ENCODE measurements at regions not wholly inside any gene's neighbourhood (a gene's known extent, or its start where the extent isn't known, plus 50 kb on each side); places are given as distances from the start of the nearest gene placed in this dataset.

DNA sequence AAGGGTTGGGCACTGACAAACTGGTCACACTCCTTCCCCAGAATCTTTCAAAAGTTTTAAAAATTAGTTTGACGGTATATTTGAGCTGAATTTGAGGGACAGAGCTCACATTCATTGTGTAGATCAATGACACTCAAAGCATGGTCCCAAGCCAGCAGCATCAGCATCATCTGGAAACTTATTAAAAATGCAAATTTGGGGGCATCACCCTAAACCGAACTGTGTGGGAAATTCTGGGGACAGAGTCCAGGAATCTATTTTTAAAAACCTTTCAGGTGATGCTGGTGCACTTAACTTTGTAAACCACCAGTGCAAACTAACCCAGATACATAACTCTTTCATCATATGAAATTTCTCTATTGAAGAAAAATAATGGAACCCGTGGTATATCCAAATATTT, 58.1 kb upstream of the MTAP start:
- Histone ChIP-seq H3K27me3 (no peaks in the 10 kb centered on the region; the same call in 1 of the 2 replicates), H3K4me3 (ENCODE audit: low read depth, low read length) (no peak overlapping the region), H3K4me1 (no peaks in the 10 kb centered on the region), H3K36me3 (no peaks in the 10 kb centered on the region), H3K9me3 (no peaks in the 10 kb centered on the region)
- DNase-seq = no peak
- TF ChIP-seq CTCF (IDR thresholded peaks at IDR 0.05; ENCODE audit: low read depth, low read length) = no peak

- H3K36me3 ChIP-seq = no peaks in the 10 kb centered on the region
- no peak overlapping the region for H3K4me3 ChIP-seq (ENCODE audit: low read depth, low read length)
- H3K4me1 ChIP-seq = no peaks in the 10 kb centered on the region
- no peaks in the 10 kb centered on the region; the same call in 1 of the 2 replicates for H3K27me3 ChIP-seq
- H3K9me3 ChIP-seq = no peaks in the 10 kb centered on the region
- TF ChIP-seq CTCF (IDR thresholded peaks at IDR 0.05; ENCODE audit: low read depth, low read length) = no peak
- no peak for DNase-seq
Observed at GRCh38 chr9:21744841-21745240, 57.6 kb upstream of the MTAP start.

DNA sequence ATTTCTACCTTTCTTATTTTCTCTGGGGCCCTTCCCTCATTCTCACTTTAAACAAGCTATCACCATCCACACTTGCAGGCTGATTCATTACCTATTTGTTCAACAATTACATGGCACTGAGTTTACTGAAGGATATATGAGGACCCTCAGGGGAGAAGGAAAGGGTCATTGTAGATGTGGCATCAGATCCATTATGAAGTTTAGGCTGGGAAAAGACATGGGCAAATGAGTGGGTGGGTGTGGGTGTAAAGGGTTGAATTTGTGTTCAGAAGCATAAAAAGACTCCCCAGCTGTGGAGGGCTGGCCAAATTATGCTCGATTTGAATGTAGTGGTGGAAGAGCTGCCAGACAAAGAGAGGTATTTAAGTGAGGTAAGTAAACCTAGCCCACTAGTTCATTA, 55.9 kb upstream of the MTAP start:
- no peak for TF ChIP-seq CTCF (IDR thresholded peaks at IDR 0.05; ENCODE audit: low read depth, low read length)
- no peak for DNase-seq
- Histone ChIP-seq H3K9me3 (no peaks in the 10 kb centered on the region), H3K36me3 (no peaks in the 10 kb centered on the region), H3K27me3 (no peaks in the 10 kb centered on the region; the same call in 1 of the 2 replicates), H3K4me1 (no peaks in the 10 kb centered on the region), H3K4me3 (ENCODE audit: low read depth, low read length) (no peak overlapping the region)

GRCh38 chr9:21747175-21747574, 55.3 kb upstream of the MTAP start:
- Histone ChIP-seq H3K4me3 (ENCODE audit: low read depth, low read length) (no peak overlapping the region), H3K4me1 (no peaks in the 10 kb centered on the region), H3K9me3 (no peaks in the 10 kb centered on the region), H3K36me3 (no peaks in the 10 kb centered on the region), H3K27me3 (no peaks in the 10 kb centered on the region; the same call in 1 of the 2 replicates)
- DNase-seq = no peak
- TF ChIP-seq CTCF (IDR thresholded peaks at IDR 0.05; ENCODE audit: low read depth, low read length) = no peak

DNA sequence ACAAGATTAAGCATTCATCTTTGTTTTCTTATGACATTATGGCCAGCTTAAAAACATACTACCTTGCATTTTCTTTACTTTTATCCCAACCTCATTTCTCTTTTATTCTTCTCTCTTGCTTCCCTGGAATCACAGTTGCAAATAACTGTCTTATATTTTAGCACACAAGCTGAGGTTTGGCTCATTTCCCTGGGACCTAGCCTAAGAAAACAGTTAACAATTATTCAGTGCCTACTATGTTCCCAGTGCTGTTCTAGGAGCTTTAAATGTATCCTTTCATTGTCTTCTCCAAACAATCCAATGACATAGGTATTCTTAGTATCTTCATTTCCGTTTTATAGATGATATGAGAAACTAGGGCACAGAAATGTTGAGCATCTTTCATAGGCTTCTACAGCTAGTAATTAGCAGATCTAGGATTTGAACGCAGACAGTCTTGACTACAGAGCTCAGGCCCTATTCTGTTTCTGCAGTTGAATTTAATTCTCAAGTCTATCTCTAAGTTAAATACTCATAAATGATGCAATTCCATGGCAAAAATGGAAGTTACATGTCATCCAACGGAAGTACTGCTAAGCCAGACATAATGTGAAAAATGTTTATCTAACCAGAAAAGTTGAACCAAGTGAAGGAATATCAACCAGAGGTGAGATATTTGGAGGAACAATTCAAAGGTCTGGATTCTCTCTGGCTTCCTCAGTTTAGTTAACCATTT, 52.3 kb upstream of the MTAP start:
- Histone ChIP-seq H3K4me1 (no peaks in the 10 kb centered on the region), H3K4me3 (ENCODE audit: low read depth, low read length) (no peak overlapping the region), H3K27me3 (no peaks in the 10 kb centered on the region; the same call in 1 of the 2 replicates), H3K36me3 (no peaks in the 10 kb centered on the region), H3K9me3 (no peaks in the 10 kb centered on the region)
- no peak for TF ChIP-seq CTCF (IDR thresholded peaks at IDR 0.05; ENCODE audit: low read depth, low read length)
- no peak for DNase-seq

DNA sequence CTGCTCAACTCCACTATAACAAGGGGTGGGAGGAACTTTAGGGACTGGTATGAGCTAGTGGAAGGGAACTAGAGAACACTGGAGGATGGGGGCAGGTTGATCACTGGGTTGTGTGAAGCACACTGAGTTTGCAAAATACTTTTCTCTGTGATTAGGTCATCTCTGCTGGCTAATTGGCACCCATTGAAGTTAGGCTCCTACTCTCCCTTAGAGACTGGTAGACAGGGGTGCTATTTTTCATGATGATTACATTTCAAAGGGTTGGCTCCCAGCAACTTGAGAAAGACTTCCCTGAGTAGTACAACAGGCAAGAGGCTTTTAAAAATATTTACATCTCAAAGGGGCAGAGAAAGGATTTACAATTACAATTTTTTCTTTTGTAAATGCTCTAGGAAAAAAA, 50.4 kb upstream of the MTAP start:
- Histone ChIP-seq H3K4me1 (no peaks in the 10 kb centered on the region), H3K36me3 (no peaks in the 10 kb centered on the region), H3K27me3 (no peaks in the 10 kb centered on the region; the same call in 1 of the 2 replicates), H3K9me3 (no peaks in the 10 kb centered on the region), H3K4me3 (ENCODE audit: low read depth, low read length) (no peak overlapping the region)
- DNase-seq = no peak
- TF ChIP-seq CTCF (IDR thresholded peaks at IDR 0.05; ENCODE audit: low read depth, low read length) = no peak
